BE2C (cell line): ENCODE measurements at regions not wholly inside any gene's neighbourhood (a gene's known extent, or its start where the extent isn't known, plus 50 kb on each side); places are given as distances from the start of the nearest gene placed in this dataset.

Experiments used
- DNase-seq: peaks from one replicate; pipeline ENCODE4 v3.0.0-alpha.2; 2020
- H3K27me3 ChIP-seq: fragments of 250-450 bp; sonication (Bioruptor Pico); 2 replicates; pipeline ENCODE4 v1.5.1; 2020; ENCODE audit warnings: mild to moderate bottlenecking
- H3K36me3 ChIP-seq: fragments of 250-450 bp; sonication (Bioruptor Pico); 2 replicates; pipeline ENCODE4 v1.5.1; 2020; ENCODE audit warnings: mild to moderate bottlenecking
- H3K4me1 ChIP-seq: fragments of 250-450 bp; sonication (Bioruptor Pico); 2 replicates; pipeline ENCODE4 v1.5.1; 2020
- H3K4me3 ChIP-seq: 2 replicates; pipeline ENCODE4 v1.5.1; 2011; ENCODE audit warnings: low read depth, low read length
- H3K9me3 ChIP-seq: fragments of 250-450 bp; sonication (Bioruptor Pico); 2 replicates; pipeline ENCODE4 v1.5.1; 2020
- TF ChIP-seq, protein P1 (sequence below): IDR thresholded peaks from 2 replicates; pipeline ENCODE4 v1.5.1; 2012; ENCODE audit warnings: mild to moderate bottlenecking, low read depth, low read length

DNA sequence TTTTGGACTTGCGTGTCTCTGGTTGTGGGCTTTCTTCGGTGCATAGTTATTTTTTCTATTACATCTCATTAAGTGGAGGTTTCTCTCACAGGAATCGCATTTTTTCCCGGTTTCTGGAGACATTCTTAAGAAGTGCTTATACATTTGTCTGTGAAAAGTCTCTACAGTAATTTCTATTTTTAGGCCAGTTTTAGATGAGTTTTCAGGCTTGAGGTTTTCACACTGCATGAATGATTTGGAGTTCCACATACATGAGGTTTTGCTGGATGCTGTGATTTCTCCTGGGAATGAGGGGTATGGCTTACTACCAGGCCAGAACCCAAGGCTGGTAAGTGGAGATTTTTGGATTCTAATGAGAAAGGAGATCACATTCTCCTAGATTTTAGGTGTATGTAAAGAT lies 422.6 kb upstream of the SLIT2 start:
- H3K4me1 ChIP-seq, result no peaks in the 10 kb centered on the region; the same call in 1 of the 2 replicates
- H3K4me3 ChIP-seq, result no peak overlapping the region
- TF ChIP-seq, protein P1, sequence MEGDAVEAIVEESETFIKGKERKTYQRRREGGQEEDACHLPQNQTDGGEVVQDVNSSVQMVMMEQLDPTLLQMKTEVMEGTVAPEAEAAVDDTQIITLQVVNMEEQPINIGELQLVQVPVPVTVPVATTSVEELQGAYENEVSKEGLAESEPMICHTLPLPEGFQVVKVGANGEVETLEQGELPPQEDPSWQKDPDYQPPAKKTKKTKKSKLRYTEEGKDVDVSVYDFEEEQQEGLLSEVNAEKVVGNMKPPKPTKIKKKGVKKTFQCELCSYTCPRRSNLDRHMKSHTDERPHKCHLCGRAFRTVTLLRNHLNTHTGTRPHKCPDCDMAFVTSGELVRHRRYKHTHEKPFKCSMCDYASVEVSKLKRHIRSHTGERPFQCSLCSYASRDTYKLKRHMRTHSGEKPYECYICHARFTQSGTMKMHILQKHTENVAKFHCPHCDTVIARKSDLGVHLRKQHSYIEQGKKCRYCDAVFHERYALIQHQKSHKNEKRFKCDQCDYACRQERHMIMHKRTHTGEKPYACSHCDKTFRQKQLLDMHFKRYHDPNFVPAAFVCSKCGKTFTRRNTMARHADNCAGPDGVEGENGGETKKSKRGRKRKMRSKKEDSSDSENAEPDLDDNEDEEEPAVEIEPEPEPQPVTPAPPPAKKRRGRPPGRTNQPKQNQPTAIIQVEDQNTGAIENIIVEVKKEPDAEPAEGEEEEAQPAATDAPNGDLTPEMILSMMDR, result no peak
- H3K9me3 ChIP-seq, result no peaks in the 10 kb centered on the region
- no peaks in the 10 kb centered on the region for H3K27me3 ChIP-seq
- no peak for DNase-seq
- no peaks in the 10 kb centered on the region for H3K36me3 ChIP-seq

GRCh38 chr4:19823781-19824180 lies 427.9 kb upstream of the SLIT2 start:
- H3K4me1 ChIP-seq, result no peaks in the 10 kb centered on the region; the same call in 1 of the 2 replicates
- TF ChIP-seq, protein P1, result no peak
- H3K9me3 ChIP-seq, result no peaks in the 10 kb centered on the region
- no peak for DNase-seq
- no peaks in the 10 kb centered on the region for H3K27me3 ChIP-seq
- H3K36me3 ChIP-seq, result no peaks in the 10 kb centered on the region
- no peak overlapping the region for H3K4me3 ChIP-seq

- Histone ChIP-seq H3K4me3 (no peak overlapping the region), H3K36me3 (no peaks in the 10 kb centered on the region), H3K4me1 (no peaks in the 10 kb centered on the region), H3K9me3 (no peaks in the 10 kb centered on the region), H3K27me3 (no peaks in the 10 kb centered on the region)
- TF ChIP-seq, protein P1, result no peak
- DNase-seq, result no peak
These were observed 432.0 kb upstream of the SLIT2 start for GRCh38 chr4:19819737-19820136.

GRCh38 chr4:19809989-19810388 lies 441.7 kb upstream of the SLIT2 start:
- Histone ChIP-seq H3K9me3 (no peaks in the 10 kb centered on the region), H3K27me3 (no peaks in the 10 kb centered on the region), H3K4me1 (no peaks in the 10 kb centered on the region), H3K4me3 (no peak overlapping the region), H3K36me3 (no peaks in the 10 kb centered on the region)
- DNase-seq, result no peak
- TF ChIP-seq, protein P1, result no peak

DNA sequence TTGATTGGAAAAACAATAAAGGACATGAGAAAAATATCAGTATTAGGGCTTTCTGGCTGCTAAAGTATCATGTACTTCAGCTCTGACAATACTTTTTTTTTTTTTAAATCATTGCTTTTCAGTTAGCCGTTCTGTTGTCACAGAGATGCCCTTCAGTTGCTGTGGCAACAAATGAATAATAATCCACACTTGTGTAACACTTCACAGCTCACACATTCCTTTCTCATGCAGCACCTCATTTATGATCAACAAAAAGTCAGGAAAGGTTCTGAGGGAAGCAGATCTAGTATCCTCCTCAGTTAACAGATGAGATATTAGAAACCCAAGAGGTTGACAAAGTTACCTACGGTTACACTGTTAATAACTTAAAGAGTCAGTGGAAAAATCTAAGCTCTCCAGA lies 444.2 kb upstream of the SLIT2 start:
- no peaks in the 10 kb centered on the region for H3K9me3 ChIP-seq
- no peak overlapping the region for H3K4me3 ChIP-seq
- no peak for DNase-seq
- H3K27me3 ChIP-seq, result no peaks in the 10 kb centered on the region
- H3K36me3 ChIP-seq, result no peaks in the 10 kb centered on the region
- no peaks in the 10 kb centered on the region for H3K4me1 ChIP-seq
- TF ChIP-seq, protein P1, result no peak

DNA sequence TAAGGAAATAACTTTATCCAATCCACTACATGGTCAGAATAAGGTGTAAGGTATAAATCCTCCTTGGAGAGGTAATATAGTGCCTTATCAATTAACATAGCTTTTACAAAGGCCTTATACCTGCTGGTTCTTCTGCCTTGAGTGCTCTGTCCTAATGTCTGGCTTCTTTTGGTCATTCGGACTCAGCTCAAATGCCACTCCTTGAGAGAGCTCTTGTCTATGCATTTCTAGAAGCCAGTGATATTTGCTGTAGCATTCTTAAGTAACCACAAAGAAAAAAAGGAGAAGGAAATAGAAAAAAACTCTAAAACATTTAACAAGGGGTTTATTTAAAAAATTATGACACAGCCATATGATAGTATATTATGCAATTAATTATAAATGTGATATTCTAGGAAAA lies 444.8 kb upstream of the SLIT2 start:
- TF ChIP-seq, protein P1, result no peak

More for the DNA sequence above, 444.8 kb upstream of the SLIT2 start:
- no peaks in the 10 kb centered on the region for H3K9me3 ChIP-seq
- DNase-seq, result no peak
- no peak overlapping the region for H3K4me3 ChIP-seq
- no peaks in the 10 kb centered on the region for H3K4me1 ChIP-seq
- H3K36me3 ChIP-seq, result no peaks in the 10 kb centered on the region
- no peaks in the 10 kb centered on the region for H3K27me3 ChIP-seq
